Omental fat pad (tissue), 3 donors: ENCODE measurements at regions not wholly inside any gene's neighbourhood (a gene's known extent, or its start where the extent isn't known, plus 50 kb on each side); places are given as distances from the start of the nearest gene placed in this dataset.
"Not testable (repeated sequence)": the region's sequence is repeated elsewhere in the genome, so short reads cannot be mapped to it uniquely, and the experiment has no call there.

Experiments
- ATAC-seq: fragments of 150-250 bp; one replicate; pipeline ENCODE4 v1.9.1; 2016; ENCODE audit warnings: mild to moderate bottlenecking, moderate library complexity; ENCODE audit not compliant: low FRiP score
- DNase-seq: peaks from one replicate; pipeline ENCODE4 v3.0.0-alpha.2; 2019; ENCODE audit warnings: low spot score
- TF ChIP-seq, protein P1 (sequence below), 3 donors: fragments of 450-650 bp; IDR thresholded peaks; one replicate each; pipeline ENCODE4 v1.5.1; 2016 to 2017; ENCODE audit warnings: antibody characterized with exemption in 3 of 3, mild to moderate bottlenecking in 3 of 3, moderate library complexity in 2 of 3

DNA sequence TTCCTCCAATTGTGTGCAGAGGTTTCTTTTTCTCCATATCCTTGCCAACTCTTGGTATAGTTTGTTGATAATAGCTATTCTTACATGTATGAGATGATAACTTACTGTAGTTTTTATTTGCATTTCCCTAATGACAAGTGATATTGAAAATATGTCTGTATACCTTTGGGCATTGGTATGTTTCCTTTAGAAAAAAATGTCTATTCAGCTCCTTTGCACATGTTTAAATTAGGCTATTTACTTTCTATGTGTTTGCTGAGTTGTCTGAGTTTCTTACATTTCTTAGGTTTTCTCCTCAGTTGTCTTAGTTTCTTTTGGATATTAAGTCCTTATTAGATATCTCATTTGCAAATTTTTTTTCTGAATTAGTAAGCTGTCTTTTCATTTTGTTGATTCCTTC, 487.3 kb upstream of the EPHA5 start:
- DNase-seq (no peak), ATAC-seq (no peak)
- TF ChIP-seq, protein P1, sequence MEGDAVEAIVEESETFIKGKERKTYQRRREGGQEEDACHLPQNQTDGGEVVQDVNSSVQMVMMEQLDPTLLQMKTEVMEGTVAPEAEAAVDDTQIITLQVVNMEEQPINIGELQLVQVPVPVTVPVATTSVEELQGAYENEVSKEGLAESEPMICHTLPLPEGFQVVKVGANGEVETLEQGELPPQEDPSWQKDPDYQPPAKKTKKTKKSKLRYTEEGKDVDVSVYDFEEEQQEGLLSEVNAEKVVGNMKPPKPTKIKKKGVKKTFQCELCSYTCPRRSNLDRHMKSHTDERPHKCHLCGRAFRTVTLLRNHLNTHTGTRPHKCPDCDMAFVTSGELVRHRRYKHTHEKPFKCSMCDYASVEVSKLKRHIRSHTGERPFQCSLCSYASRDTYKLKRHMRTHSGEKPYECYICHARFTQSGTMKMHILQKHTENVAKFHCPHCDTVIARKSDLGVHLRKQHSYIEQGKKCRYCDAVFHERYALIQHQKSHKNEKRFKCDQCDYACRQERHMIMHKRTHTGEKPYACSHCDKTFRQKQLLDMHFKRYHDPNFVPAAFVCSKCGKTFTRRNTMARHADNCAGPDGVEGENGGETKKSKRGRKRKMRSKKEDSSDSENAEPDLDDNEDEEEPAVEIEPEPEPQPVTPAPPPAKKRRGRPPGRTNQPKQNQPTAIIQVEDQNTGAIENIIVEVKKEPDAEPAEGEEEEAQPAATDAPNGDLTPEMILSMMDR (IDR thresholded peaks at IDR 0.05): no peak

DNA sequence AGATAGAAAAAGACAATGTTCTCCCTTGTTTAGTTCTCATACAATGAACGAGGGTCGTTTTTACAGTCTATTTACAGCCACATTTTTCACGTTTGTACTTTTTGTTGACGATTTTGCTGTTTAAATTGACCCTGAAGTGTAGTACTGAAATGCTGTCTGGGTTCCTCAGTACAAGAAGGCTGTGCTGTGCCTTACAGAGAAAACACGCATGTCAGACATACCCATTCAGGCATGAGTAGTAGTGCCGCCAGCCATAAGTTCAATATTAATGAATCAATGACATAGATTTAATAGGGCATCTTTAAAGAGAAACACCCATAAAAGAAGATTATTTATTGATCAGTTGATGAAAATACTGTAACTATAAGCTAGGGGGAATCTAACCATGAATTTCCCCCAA, 459.8 kb upstream of the EPHA5 start:
- TF ChIP-seq, protein P1 (IDR thresholded peaks at IDR 0.05): no peak

DNA sequence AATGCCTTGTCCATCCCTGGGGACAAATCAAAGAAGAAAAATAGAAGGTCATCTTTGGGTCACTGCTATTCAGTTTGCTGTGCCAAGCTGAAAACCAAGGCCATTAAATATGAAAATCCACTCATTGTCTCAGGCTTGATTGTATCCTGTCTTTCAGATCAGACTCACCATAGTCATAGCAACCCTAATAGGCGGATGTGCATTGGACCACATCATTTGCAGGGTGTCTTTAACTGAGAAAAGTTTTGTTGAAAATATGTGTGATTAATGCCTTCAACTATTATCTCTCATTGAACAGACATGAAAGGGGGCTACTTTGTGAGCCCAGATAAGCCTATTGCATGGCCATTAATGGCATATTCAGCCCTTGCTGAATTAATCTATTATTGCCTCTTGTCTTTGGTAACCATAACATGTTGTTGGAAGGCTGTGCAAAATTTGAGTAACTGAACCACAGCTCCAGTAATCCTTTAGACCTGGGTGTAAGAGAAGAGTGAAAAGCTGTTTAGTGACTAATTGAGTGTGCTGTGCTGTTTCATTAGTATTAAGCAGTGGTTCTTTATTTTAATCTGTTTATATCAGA, 453.6 kb upstream of the EPHA5 start:
- no peak for ATAC-seq
- no peak for DNase-seq
- TF ChIP-seq, protein P1 (IDR thresholded peaks at IDR 0.05): no peak

More for the DNA sequence above, 459.8 kb upstream of the EPHA5 start:
- ATAC-seq (no peak), DNase-seq (no peak)

DNA sequence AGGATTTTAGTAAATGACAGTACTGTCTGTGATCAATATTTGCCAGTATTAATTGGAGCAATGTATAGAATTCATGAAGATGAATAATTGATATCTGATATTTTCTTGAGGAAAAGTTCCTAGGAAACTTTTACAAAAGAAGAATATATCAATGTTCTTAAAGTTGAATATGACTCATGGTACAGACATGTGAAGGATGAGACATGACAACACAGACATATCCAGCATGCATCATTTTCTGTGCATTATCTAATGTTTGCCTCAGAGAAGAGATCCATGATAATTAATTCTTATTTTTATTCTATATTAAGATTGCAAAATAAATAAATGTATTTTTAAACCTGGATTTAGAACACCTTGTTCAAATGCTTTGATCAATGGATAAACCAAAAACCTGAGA, 452.9 kb upstream of the EPHA5 start:
- no peak for DNase-seq
- ATAC-seq: no peak
- TF ChIP-seq, protein P1 (IDR thresholded peaks at IDR 0.05): no peak

DNA sequence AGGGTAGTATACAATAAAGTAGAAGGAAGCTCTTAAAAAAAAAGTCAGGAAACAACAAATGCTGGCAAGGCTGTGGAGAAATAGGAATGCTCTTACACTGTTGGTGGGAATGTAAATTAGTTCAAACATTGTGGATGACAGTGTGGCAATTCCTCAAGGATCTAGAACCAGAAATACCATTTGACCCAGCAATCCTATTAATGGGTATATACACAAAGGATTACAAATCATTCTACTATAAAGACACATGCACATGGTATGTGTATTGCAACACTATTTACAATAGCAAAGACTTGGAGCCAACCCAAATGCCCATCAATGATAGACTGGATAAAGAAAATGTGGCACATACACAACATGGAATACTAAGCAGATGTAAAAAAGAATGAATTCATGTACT, 444.9 kb upstream of the EPHA5 start:
- DNase-seq, ATAC-seq: not testable (repeated sequence)

DNA sequence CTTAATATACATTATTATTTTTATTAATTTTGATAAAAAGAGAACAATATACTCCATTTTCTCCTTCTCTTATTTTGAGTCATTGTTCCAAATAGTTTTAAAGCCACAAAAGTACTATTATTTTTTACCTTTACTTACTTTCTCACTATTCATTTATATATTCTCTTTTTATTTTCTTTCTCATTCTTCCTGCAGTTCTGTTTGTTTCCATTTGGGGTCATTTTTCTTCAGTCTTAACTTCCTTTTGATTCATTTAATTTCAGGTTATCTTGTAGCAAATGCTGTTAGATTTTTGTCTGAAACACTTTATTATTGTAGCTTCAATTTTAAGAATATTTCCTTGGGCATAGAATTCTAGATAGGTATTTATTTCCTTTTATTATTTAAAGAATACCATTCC, 438.6 kb upstream of the EPHA5 start:
- ATAC-seq (no peak), DNase-seq (no peak)
- TF ChIP-seq, protein P1 (IDR thresholded peaks at IDR 0.05): no peak

DNA sequence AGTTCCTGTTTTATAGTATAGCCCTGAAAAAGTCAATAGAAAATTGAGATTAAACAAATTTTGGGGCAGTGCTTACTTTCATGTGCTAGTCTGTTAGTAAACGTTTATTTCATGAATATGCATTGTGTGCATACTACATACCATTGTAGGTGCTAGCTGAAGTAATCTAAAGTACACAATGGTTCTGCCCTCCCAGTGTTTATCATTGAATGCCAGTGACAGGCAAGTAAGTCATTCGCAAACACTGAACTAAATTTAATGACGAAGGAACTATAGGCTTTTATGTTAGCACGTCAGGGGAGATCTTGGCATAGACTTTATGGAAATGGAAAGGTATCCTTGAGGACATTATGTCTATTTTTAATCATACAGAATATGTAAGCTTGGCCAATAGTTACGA, 426.9 kb upstream of the EPHA5 start:
- ATAC-seq (no peak), DNase-seq (no peak)
- TF ChIP-seq, protein P1 (IDR thresholded peaks at IDR 0.05): no peak

DNA sequence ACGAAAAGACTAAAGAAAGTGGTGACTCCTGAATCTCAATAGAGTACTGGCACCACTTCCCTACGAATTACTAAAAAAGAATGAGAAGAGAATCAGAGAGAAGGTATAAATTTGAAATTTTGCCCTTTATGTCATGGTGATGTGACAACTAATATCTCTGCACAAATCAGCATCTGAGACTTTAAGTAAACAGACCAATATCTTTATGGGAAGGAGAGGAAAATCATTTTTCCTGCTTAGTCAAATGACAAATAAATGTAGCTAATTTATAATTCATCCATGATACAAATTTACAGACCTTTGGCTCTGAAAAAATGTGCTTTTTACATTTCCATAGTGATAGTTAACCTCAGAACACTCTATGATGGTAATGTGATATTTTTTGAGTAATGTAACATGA, 424.8 kb upstream of the EPHA5 start:
- ATAC-seq (no peak), DNase-seq (no peak)
- TF ChIP-seq, protein P1 (IDR thresholded peaks at IDR 0.05): no peak
